ENCODE measurements at regions not wholly inside any gene's neighbourhood (a gene's known extent, or its start where the extent isn't known, plus 50 kb on each side); places are given as distances from the start of the nearest gene placed in this dataset.

DNA sequence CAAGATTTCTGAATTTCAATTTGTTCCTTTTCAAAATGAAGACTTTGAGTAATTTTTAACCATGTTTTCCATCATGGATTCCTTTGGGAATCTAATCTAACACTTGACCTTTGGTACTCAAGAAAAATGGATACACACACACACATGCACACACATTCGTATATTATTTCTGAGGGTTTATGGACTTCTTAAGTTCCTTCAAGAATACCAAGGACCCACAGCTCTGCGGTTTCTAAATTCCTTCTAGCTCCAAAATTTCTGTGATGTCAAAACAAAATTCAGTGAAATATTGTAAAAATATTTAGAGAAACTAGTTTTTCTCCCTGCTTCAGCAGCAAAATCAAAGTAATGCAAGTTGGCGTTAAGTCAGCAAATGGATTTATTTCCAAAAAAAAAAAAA, 98.3 kb upstream of the FAM13C start (continued):
- TF ChIP-seq CBX8 (IDR thresholded peaks at IDR 0.05; ENCODE audit: borderline replicate concordance, low read depth, low read length) (no peak), NANOG (IDR thresholded peaks at IDR 0.05; ENCODE audit: insufficient read depth, low read depth, low read length, poor library complexity, severe bottlenecking) (no peak), CHD1 (IDR thresholded peaks at IDR 0.05; ENCODE audit: low read depth, low read length) (no peak), CBX5 (IDR thresholded peaks at IDR 0.05; ENCODE audit: low read depth, low read length) (no peak)
- TF ChIP-seq, protein P1, sequence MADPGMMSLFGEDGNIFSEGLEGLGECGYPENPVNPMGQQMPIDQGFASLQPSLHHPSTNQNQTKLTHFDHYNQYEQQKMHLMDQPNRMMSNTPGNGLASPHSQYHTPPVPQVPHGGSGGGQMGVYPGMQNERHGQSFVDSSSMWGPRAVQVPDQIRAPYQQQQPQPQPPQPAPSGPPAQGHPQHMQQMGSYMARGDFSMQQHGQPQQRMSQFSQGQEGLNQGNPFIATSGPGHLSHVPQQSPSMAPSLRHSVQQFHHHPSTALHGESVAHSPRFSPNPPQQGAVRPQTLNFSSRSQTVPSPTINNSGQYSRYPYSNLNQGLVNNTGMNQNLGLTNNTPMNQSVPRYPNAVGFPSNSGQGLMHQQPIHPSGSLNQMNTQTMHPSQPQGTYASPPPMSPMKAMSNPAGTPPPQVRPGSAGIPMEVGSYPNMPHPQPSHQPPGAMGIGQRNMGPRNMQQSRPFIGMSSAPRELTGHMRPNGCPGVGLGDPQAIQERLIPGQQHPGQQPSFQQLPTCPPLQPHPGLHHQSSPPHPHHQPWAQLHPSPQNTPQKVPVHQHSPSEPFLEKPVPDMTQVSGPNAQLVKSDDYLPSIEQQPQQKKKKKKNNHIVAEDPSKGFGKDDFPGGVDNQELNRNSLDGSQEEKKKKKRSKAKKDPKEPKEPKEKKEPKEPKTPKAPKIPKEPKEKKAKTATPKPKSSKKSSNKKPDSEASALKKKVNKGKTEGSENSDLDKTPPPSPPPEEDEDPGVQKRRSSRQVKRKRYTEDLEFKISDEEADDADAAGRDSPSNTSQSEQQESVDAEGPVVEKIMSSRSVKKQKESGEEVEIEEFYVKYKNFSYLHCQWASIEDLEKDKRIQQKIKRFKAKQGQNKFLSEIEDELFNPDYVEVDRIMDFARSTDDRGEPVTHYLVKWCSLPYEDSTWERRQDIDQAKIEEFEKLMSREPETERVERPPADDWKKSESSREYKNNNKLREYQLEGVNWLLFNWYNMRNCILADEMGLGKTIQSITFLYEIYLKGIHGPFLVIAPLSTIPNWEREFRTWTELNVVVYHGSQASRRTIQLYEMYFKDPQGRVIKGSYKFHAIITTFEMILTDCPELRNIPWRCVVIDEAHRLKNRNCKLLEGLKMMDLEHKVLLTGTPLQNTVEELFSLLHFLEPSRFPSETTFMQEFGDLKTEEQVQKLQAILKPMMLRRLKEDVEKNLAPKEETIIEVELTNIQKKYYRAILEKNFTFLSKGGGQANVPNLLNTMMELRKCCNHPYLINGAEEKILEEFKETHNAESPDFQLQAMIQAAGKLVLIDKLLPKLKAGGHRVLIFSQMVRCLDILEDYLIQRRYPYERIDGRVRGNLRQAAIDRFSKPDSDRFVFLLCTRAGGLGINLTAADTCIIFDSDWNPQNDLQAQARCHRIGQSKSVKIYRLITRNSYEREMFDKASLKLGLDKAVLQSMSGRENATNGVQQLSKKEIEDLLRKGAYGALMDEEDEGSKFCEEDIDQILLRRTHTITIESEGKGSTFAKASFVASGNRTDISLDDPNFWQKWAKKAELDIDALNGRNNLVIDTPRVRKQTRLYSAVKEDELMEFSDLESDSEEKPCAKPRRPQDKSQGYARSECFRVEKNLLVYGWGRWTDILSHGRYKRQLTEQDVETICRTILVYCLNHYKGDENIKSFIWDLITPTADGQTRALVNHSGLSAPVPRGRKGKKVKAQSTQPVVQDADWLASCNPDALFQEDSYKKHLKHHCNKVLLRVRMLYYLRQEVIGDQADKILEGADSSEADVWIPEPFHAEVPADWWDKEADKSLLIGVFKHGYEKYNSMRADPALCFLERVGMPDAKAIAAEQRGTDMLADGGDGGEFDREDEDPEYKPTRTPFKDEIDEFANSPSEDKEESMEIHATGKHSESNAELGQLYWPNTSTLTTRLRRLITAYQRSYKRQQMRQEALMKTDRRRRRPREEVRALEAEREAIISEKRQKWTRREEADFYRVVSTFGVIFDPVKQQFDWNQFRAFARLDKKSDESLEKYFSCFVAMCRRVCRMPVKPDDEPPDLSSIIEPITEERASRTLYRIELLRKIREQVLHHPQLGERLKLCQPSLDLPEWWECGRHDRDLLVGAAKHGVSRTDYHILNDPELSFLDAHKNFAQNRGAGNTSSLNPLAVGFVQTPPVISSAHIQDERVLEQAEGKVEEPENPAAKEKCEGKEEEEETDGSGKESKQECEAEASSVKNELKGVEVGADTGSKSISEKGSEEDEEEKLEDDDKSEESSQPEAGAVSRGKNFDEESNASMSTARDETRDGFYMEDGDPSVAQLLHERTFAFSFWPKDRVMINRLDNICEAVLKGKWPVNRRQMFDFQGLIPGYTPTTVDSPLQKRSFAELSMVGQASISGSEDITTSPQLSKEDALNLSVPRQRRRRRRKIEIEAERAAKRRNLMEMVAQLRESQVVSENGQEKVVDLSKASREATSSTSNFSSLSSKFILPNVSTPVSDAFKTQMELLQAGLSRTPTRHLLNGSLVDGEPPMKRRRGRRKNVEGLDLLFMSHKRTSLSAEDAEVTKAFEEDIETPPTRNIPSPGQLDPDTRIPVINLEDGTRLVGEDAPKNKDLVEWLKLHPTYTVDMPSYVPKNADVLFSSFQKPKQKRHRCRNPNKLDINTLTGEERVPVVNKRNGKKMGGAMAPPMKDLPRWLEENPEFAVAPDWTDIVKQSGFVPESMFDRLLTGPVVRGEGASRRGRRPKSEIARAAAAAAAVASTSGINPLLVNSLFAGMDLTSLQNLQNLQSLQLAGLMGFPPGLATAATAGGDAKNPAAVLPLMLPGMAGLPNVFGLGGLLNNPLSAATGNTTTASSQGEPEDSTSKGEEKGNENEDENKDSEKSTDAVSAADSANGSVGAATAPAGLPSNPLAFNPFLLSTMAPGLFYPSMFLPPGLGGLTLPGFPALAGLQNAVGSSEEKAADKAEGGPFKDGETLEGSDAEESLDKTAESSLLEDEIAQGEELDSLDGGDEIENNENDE (IDR thresholded peaks at IDR 0.05; ENCODE audit: insufficient replicate concordance, low read length): no peak
